ENCODE measurements at regions not wholly inside any gene's neighbourhood (a gene's known extent, or its start where the extent isn't known, plus 50 kb on each side); places are given as distances from the start of the nearest gene placed in this dataset.

GRCh38 chr5:107272954-107273353, 397.8 kb downstream of the EFNA5 start:
- H3K27ac ChIP-seq (ENCODE audit: low read depth, low read length): no peak overlapping the region
- peak; percentile 77 for DNase-seq (ENCODE audit: low read depth)
- H3K9me3 ChIP-seq (ENCODE audit: insufficient read depth, low read depth, low read length): no peaks in the 10 kb centered on the region
- Mint-ChIP-seq H3K36me3 (ENCODE audit: low read depth, unreplicated experiment) (no peaks in the 10 kb centered on the region), H3K4me3 (ENCODE audit: unreplicated experiment) (no peak overlapping the region), H3K27me3 (ENCODE audit: low read depth, unreplicated experiment) (no peaks in the 10 kb centered on the region), H3K27ac (ENCODE audit: unreplicated experiment) (no peak overlapping the region), H3K4me1 (ENCODE audit: low read depth, unreplicated experiment) (no peaks in the 10 kb centered on the region), H3K9me3 (ENCODE audit: unreplicated experiment) (no peaks in the 10 kb centered on the region)
- TF ChIP-seq EZH2 (IDR thresholded peaks at IDR 0.05; ENCODE audit: insufficient read depth, low read length): no peak
- no peak for TF ChIP-seq CTCF (IDR thresholded peaks at IDR 0.05; ENCODE audit: insufficient read depth, low read depth, low read length)
- H3K4me3 ChIP-seq (ENCODE audit: insufficient read depth, low read depth, low read length): no peak overlapping the region
- no peak overlapping the region for H3K9ac ChIP-seq (ENCODE audit: low read length)
- no peak for FAIRE-seq
- no peaks in the 10 kb centered on the region for H3K4me1 ChIP-seq (ENCODE audit: insufficient read depth, low read length)
- no peaks in the 10 kb centered on the region for H3K36me3 ChIP-seq (ENCODE audit: insufficient read depth, low read length)
- no peaks in the 10 kb centered on the region for H4K20me1 ChIP-seq (ENCODE audit: insufficient read depth, low read length)
- H3K79me2 ChIP-seq (ENCODE audit: insufficient read depth, low read length): no peaks in the 10 kb centered on the region
- H2AFZ ChIP-seq (ENCODE audit: low read depth, low read length): no peak overlapping the region
- H3K27me3 ChIP-seq (ENCODE audit: insufficient read depth, low read length): no peaks in the 10 kb centered on the region
- H3K4me2 ChIP-seq (ENCODE audit: low read length): no peak overlapping the region

GRCh38 chr5:107272509-107272908, 398.2 kb downstream of the EFNA5 start:
- no peak for DNase-seq (ENCODE audit: low read depth)
- Mint-ChIP-seq H3K4me3 (ENCODE audit: unreplicated experiment) (no peak overlapping the region), H3K36me3 (ENCODE audit: low read depth, unreplicated experiment) (no peaks in the 10 kb centered on the region), H3K4me1 (ENCODE audit: low read depth, unreplicated experiment) (no peaks in the 10 kb centered on the region), H3K27ac (ENCODE audit: unreplicated experiment) (no peak overlapping the region), H3K27me3 (ENCODE audit: low read depth, unreplicated experiment) (no peaks in the 10 kb centered on the region), H3K9me3 (ENCODE audit: unreplicated experiment) (no peaks in the 10 kb centered on the region)
- Histone ChIP-seq H3K4me3 (ENCODE audit: insufficient read depth, low read depth, low read length) (no peak overlapping the region), H4K20me1 (ENCODE audit: insufficient read depth, low read length) (no peaks in the 10 kb centered on the region), H3K36me3 (ENCODE audit: insufficient read depth, low read length) (no peaks in the 10 kb centered on the region), H3K27me3 (ENCODE audit: insufficient read depth, low read length) (no peaks in the 10 kb centered on the region), H3K4me1 (ENCODE audit: insufficient read depth, low read length) (no peaks in the 10 kb centered on the region), H3K9me3 (ENCODE audit: insufficient read depth, low read depth, low read length) (no peaks in the 10 kb centered on the region), H3K9ac (ENCODE audit: low read length) (no peak overlapping the region), H2AFZ (ENCODE audit: low read depth, low read length) (no peak overlapping the region), H3K79me2 (ENCODE audit: insufficient read depth, low read length) (no peaks in the 10 kb centered on the region), H3K4me2 (ENCODE audit: low read length) (no peak overlapping the region), H3K27ac (ENCODE audit: low read depth, low read length) (no peak overlapping the region)
- TF ChIP-seq EZH2 (IDR thresholded peaks at IDR 0.05; ENCODE audit: insufficient read depth, low read length): no peak
- no peak for TF ChIP-seq CTCF (IDR thresholded peaks at IDR 0.05; ENCODE audit: insufficient read depth, low read depth, low read length)
- FAIRE-seq: no peak

- Mint-ChIP-seq H3K27ac (ENCODE audit: unreplicated experiment) (no peak overlapping the region), H3K9me3 (ENCODE audit: unreplicated experiment) (no peaks in the 10 kb centered on the region), H3K4me1 (ENCODE audit: low read depth, unreplicated experiment) (no peaks in the 10 kb centered on the region), H3K27me3 (ENCODE audit: low read depth, unreplicated experiment) (no peaks in the 10 kb centered on the region), H3K36me3 (ENCODE audit: low read depth, unreplicated experiment) (no peaks in the 10 kb centered on the region), H3K4me3 (ENCODE audit: unreplicated experiment) (no peak overlapping the region)
- Histone ChIP-seq H3K9ac (ENCODE audit: low read length) (no peak overlapping the region), H3K4me2 (ENCODE audit: low read length) (no peak overlapping the region), H3K4me1 (ENCODE audit: insufficient read depth, low read length) (no peaks in the 10 kb centered on the region), H2AFZ (ENCODE audit: low read depth, low read length) (no peak overlapping the region), H3K9me3 (ENCODE audit: insufficient read depth, low read depth, low read length) (no peaks in the 10 kb centered on the region), H3K4me3 (ENCODE audit: insufficient read depth, low read depth, low read length) (no peak overlapping the region), H4K20me1 (ENCODE audit: insufficient read depth, low read length) (no peaks in the 10 kb centered on the region), H3K36me3 (ENCODE audit: insufficient read depth, low read length) (no peaks in the 10 kb centered on the region), H3K27ac (ENCODE audit: low read depth, low read length) (no peak overlapping the region), H3K27me3 (ENCODE audit: insufficient read depth, low read length) (no peaks in the 10 kb centered on the region), H3K79me2 (ENCODE audit: insufficient read depth, low read length) (no peaks in the 10 kb centered on the region)
- peak; percentile 26 for DNase-seq (ENCODE audit: low read depth)
- no peak for TF ChIP-seq EZH2 (IDR thresholded peaks at IDR 0.05; ENCODE audit: insufficient read depth, low read length)
- TF ChIP-seq CTCF (IDR thresholded peaks at IDR 0.05; ENCODE audit: insufficient read depth, low read depth, low read length): no peak
- no peak for FAIRE-seq
These were observed 398.9 kb downstream of the EFNA5 start for GRCh38 chr5:107271682-107272350.

Data from astrocyte (in vitro differentiated cells and primary cell).